ENCODE measurements at regions not wholly inside any gene's neighbourhood (a gene's known extent, or its start where the extent isn't known, plus 50 kb on each side); places are given as distances from the start of the nearest gene placed in this dataset.

- Mint-ChIP-seq H3K9me3 (peaks cover 0 to 5% of the 10 kb centered on the region in 2 donors), H3K27ac (no peak overlapping the region), H3K36me3 (peaks cover 0 to 5% of the 10 kb centered on the region in 2 donors)
- ATAC-seq (no peak), DNase-seq (ENCODE audit: low spot score in 2 of 2) (no peak)
Measured at GRCh38 chr20:17816804-17817587, 117.2 kb downstream of the BANF2 start.

- DNase-seq (ENCODE audit: low spot score in 2 of 2) = no peak
- Mint-ChIP-seq H3K9me3 (no peaks in the 10 kb centered on the region), H3K36me3 (no peaks in the 10 kb centered on the region)
Measured at GRCh38 chr20:17811628-17811965, 111.8 kb downstream of the BANF2 start.

DNA sequence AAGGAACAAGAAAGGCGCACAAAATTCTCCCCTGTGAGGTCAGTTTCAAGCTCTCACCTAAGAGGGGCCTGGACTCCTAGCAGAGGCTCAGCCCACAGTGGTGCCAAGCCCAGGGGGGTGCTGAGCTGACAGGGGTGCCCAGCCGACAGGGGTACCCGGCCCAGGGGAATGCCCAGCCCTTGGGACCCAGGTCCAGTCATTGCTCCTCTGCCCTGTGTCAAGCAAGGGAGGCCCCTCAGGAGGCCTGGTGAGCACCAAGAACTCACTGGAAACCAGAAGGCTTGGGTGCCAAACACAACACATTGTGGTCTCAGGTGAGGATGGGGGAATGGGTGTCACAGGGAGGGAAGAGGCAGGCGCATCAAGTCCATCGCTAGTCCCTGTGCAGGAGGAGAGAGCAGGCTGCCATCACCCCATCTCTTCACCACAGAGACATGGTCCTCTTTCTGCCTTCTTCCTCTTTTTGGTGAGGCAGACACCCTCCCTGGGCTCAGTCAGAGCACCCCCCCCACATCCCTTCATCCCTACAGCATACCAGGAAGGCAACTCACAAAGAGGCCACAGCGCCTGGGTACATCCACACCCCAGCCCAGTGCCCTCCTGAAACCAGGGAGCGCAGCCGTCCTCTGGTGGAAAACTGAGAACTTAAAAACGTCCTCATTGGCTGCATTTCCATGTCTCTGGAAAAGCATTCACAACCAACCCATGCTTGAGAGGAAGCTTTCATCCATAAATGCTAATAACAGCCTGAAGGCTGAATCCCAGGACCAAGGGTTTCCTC, 111.3 kb downstream of the BANF2 start:
- DNase-seq (ENCODE audit: low spot score in 2 of 2) (no peak), ATAC-seq (no peak)
- Mint-ChIP-seq H3K9me3 (no peaks in the 10 kb centered on the region), H3K36me3 (no peaks in the 10 kb centered on the region), H3K27ac (no peak overlapping the region)

More at GRCh38 chr20:17811628-17811965, 111.8 kb downstream of the BANF2 start:
- H3K27ac Mint-ChIP-seq = no peak overlapping the region
- no peak for ATAC-seq

DNA sequence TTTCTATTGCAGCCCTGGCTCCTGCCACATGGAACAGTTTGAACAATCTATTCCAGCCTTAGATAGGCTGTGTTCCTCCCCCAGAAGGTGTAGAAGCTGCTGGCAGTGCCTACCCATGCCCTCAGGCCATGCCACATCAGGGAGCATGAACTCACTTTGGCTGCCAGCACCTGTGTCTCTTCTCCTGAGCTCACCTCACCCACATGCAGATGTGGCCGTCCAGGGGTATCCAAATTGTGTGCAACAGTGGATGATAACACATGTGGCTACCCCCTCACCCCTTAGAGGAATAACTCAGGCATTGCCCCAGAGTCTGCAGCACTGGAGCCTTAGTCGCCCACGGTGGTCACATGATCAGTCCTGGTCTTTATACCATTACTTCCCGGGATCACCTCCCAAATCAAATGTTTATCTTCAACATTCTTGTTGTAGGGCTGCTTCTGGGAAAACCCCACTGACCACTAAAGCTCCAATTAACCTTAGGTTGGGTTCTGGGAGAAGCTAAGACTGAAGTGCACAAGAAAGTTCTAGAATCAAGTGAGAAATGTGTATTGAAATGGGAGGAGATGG, 110.4 kb downstream of the BANF2 start:
- no peak for ATAC-seq
- DNase-seq (ENCODE audit: low spot score in 2 of 2) = no peak
- no peaks in the 10 kb centered on the region for H3K36me3 Mint-ChIP-seq
- H3K9me3 Mint-ChIP-seq = no peaks in the 10 kb centered on the region
- H3K27ac Mint-ChIP-seq = no peak overlapping the region

GRCh38 chr20:17809362-17810061, 109.7 kb downstream of the BANF2 start:
- Mint-ChIP-seq H3K36me3 (no peaks in the 10 kb centered on the region), H3K9me3 (no peaks in the 10 kb centered on the region), H3K27ac (no peak overlapping the region)
- DNase-seq (ENCODE audit: low spot score in 2 of 2) = no peak
- no peak for ATAC-seq

GRCh38 chr20:17808782-17809181, 109.0 kb downstream of the BANF2 start:
- H3K36me3 Mint-ChIP-seq = no peaks in the 10 kb centered on the region

GRCh38 chr20:17808357-17808756, 108.6 kb downstream of the BANF2 start:
- DNase-seq (ENCODE audit: low spot score in 2 of 2) (no peak), ATAC-seq (no peak)
- no peak overlapping the region for H3K27ac Mint-ChIP-seq
- H3K9me3 Mint-ChIP-seq = no peaks in the 10 kb centered on the region
- no peaks in the 10 kb centered on the region for H3K36me3 Mint-ChIP-seq

More at GRCh38 chr20:17808782-17809181, 109.0 kb downstream of the BANF2 start:
- Mint-ChIP-seq H3K27ac (no peak overlapping the region), H3K9me3 (no peaks in the 10 kb centered on the region)
- DNase-seq (ENCODE audit: low spot score in 2 of 2) (no peak), ATAC-seq (no peak)

DNA sequence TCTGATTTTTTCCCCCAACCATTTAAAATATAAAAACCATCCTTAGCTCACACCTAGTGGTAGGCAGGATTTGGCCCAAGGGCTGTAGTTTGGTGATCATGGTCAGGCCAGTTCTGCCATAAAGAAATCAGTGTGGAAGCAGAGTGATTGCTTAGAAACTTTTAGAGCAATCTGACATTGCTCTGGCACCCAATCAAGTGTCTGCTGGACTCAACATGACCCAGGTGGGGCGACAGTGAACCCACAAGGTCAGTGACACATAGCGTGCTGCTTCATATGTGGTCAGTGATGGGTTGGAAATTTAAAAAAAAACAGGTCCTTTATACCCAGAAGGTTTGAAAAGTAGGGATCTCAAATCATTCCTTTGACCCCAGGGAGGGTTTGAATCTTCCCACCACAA, 107.9 kb downstream of the BANF2 start:
- no peak for ATAC-seq
- no peak overlapping the region for H3K27ac Mint-ChIP-seq
- no peaks in the 10 kb centered on the region for H3K9me3 Mint-ChIP-seq
- no peaks in the 10 kb centered on the region for H3K36me3 Mint-ChIP-seq
- DNase-seq (ENCODE audit: low spot score in 2 of 2) = no peak

DNA sequence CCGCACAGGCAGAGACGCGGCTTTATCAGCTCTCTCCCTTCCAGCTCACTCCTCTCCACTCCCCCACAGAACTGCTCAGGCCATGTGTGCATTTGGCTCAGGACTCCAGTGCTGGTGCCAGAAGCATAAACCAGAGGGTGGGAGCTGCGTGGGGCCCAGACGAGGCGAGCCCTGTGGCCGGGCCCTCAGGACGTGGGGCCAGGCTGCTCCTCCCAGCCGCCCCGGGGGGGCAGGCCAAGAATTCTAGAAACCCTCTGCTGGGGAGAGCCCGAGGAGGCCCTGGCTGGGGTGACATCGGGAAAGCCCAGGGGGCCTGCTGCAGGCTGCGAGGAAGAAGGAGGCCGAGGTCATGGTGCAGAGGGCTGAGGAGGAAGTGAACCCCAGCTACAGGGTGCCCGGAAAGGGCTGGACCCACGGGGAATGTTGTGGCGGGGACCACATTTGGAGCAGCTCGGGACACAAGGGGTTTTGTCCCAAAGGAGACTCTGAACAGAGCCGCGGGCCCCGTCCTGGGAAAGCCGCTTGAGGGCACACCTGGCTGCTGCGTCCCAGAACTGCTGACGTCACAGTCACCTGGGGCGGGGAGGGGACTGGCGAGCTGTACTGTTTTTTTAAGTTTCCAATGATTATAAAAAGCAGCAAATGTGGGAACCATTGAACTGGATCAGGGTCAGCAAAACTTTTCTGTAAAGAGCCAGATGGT, 107.1 kb downstream of the BANF2 start:
- ATAC-seq = no peak
- DNase-seq (ENCODE audit: low spot score in 2 of 2) = no peak
- no peak overlapping the region for H3K27ac Mint-ChIP-seq
- no peaks in the 10 kb centered on the region for H3K9me3 Mint-ChIP-seq
- H3K36me3 Mint-ChIP-seq = no peaks in the 10 kb centered on the region

DNA sequence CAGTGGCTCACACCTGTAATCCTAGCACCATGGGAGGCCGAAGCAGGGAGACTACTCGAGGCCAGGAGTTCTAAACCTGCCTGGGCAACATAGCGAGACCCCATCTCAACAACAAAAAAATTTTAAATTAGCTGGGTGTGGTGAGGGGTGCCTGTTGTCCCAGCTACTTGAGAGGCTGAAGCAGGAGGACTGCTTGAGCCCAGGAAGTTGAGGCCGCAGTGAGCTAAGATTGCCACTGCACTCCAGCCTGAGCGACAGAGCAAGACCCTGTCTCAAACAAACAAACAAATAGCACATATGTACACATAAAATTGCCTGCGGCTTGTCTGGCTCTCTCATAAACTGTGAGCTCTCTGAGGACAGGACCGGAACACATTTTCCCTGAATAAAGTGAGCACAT, 106.3 kb downstream of the BANF2 start:
- no peak overlapping the region for H3K27ac Mint-ChIP-seq
- no peaks in the 10 kb centered on the region for H3K9me3 Mint-ChIP-seq
- no peak for DNase-seq (ENCODE audit: low spot score in 2 of 2)
- H3K36me3 Mint-ChIP-seq = no peaks in the 10 kb centered on the region
- ATAC-seq = no peak

DNA sequence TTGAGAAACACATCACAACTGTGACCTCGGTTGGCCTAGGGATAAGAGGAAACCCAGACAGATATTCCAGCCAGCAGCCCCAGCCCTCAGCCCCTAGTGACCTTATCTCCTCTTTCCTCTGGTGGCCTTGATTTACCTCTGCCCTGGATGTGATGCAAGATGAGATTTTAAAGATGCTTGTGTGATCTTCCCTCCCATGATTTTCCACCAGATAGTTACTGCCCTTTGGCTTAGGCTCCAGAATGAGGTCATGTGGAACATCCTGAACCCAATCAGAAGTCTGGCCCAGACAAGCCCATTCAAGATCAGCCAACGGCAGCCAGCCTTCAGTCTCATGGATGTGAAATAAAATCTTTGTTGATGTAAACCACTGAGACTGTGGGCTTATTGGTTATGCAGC, 104.0 kb downstream of the BANF2 start:
- Mint-ChIP-seq H3K36me3 (peaks cover 0 to 3% of the 10 kb centered on the region in 2 donors), H3K9me3 (peaks cover 0 to 9% of the 10 kb centered on the region in 2 donors), H3K27ac (no peak overlapping the region)
- DNase-seq (ENCODE audit: low spot score in 2 of 2) (no peak), ATAC-seq (no peak)

DNA sequence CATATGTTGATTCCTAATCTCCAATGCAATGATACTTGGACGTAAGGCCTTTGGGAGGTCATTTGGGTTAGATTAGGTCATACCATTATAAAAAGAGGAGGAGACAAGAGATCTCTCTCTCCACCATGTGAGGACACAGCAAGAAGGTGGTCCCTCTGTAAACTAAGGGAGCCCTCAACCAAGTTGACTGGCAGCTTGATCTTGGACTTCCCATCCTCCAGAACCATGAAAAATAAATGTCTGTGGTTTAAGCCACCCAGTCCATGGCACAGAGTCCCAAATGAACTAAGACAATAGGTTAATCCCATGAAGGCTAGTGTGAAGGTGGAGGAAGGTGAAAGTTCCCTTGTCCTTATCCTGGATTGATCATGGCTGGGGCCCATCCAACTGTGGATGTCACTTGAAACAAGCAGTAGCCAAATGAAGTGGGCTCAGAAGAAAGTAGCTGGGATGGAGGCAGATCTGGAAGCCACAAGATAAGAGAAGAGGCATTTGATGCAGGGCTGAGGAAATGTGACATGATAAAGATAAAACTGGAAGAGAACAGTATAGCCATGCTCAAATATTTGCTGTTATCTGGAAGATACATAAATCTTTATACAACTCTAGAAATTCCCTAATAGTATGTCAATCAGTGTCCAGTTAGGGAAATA, 99.9 kb downstream of the BANF2 start:
- ATAC-seq = no peak
- Mint-ChIP-seq H3K36me3 (peaks cover 0 to 6% of the 10 kb centered on the region in 2 donors), H3K9me3 (peaks cover 0 to 12% of the 10 kb centered on the region in 2 donors), H3K27ac (no peak overlapping the region)
- no peak for DNase-seq (ENCODE audit: low spot score in 2 of 2)

DNA sequence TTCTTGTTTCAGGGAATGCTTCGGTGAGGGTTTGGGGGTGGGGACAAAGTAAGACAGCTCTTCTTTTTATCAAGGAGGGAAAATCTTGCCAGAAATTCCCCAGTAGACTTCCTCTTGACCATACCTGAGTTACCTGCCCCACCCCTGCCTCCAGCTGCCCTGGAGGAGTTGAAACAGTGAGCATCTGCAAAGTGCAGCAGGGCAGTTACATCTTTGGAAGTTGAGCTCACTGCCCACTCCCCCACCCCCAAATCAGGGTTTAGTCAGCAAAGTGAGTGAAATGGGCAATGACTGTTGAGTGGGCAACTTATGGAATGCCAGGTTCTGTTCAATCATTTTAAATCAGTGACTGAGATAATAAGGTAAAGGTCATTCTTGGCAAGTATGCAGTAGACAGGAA, 98.8 kb downstream of the BANF2 start:
- H3K27ac Mint-ChIP-seq = no peak overlapping the region
- peaks cover 0 to 6% of the 10 kb centered on the region in 2 donors for H3K36me3 Mint-ChIP-seq
- peaks cover 0 to 12% of the 10 kb centered on the region in 2 donors for H3K9me3 Mint-ChIP-seq
- ATAC-seq (no peak), DNase-seq (ENCODE audit: low spot score in 2 of 2) (no peak)

GRCh38 chr20:17797579-17797978, 97.8 kb downstream of the BANF2 start:
- Mint-ChIP-seq H3K9me3 (peaks cover 0 to 12% of the 10 kb centered on the region in 2 donors), H3K27ac (no peak overlapping the region), H3K36me3 (peaks cover 0 to 6% of the 10 kb centered on the region in 2 donors)
- DNase-seq (ENCODE audit: low spot score in 2 of 2) (no peak), ATAC-seq (no peak)

DNA sequence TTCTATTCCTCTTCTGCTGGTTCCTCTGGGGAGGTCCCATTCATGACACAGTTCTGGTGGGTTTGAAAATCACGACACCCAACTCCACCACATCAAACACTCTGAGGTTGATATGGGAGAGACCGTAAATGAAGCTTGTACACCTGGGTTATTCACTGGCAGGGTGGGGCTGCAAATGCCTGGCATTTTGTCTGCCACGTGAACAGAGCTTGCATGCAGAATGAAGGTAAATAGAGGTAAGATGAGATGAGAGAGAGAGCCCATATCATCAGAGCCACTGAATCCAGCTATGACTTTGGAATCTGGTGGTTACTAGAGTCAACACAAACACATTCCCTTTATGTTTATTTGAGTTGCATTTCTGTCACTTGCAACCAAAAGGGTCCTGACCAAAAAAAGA, 97.4 kb downstream of the BANF2 start:
- peaks cover 0 to 6% of the 10 kb centered on the region in 2 donors for H3K36me3 Mint-ChIP-seq
- H3K27ac Mint-ChIP-seq = no peak overlapping the region
- ATAC-seq (no peak), DNase-seq (ENCODE audit: low spot score in 2 of 2) (no peak)
- peaks cover 0 to 12% of the 10 kb centered on the region in 2 donors for H3K9me3 Mint-ChIP-seq

GRCh38 chr20:17796091-17796563, 96.4 kb downstream of the BANF2 start:
- Mint-ChIP-seq H3K9me3 (peaks cover 0 to 12% of the 10 kb centered on the region in 2 donors), H3K36me3 (peaks cover 0 to 6% of the 10 kb centered on the region in 2 donors), H3K27ac (no peak overlapping the region)
- DNase-seq (ENCODE audit: low spot score in 2 of 2) = no peak
- ATAC-seq = no peak

All from activated naive CD4-positive, alpha-beta T cell treated with anti-CD3 and anti-CD28 coated beads, Interleukin-2, amount 50 U/mL, for 72 hours (primary cell).